PC-3 (cell line): ENCODE measurements at regions not wholly inside any gene's neighbourhood (a gene's known extent, or its start where the extent isn't known, plus 50 kb on each side); places are given as distances from the start of the nearest gene placed in this dataset.
A peak's percentile ranks its signal among the peaks of the same experiment; 100 is the strongest.

Experiments used
- ATAC-seq: fragments of 200-7000 bp; cut with Tn5 transposase; 2 replicates; pipeline ENCODE4 v1.9.1; 2020; ENCODE audit warnings: mild to moderate bottlenecking, moderate library complexity
- BruUV-seq: library from RNA; stranded (reverse); fragments of 400-500 nt; replicated peaks from 2 replicates; lab custom pipeline; 2021; lab: Mats Ljungman, UMichigan
- CTCF ChIA-PET: fragments of 300-600 bp; sonication (Branson Sonifier 250); formaldehyde crosslinking; loops from one replicate; lab custom pipeline; 2022; ENCODE audit warnings: antibody characterized with exemption; lab: Charles Lee
- POLR2A ChIA-PET: fragments of 300-600 bp; sonication (Branson Sonifier 250); formaldehyde crosslinking; loops from one replicate; lab custom pipeline; 2022; ENCODE audit warnings: antibody characterized with exemption; ENCODE audit not compliant: unreplicated experiment; lab: Charles Lee
- DNase-seq: peaks from one replicate; pipeline ENCODE4 v3.0.0-alpha.2; 2015
- H2AFZ ChIP-seq: fragments of 300-600 bp; sonication (generic); 2 replicates; pipeline ENCODE4 v1.6.0; 2016; ENCODE audit warnings: antibody characterized with exemption, low read length
- H3F3A ChIP-seq: fragments of 300-600 bp; sonication (generic); one replicate; pipeline ENCODE4 v1.6.0; 2017; ENCODE audit warnings: antibody characterized with exemption, low read length, control low read depth, mild to moderate bottlenecking; ENCODE audit not compliant: unreplicated experiment
- H3K27ac ChIP-seq: fragments of 300-600 bp; sonication (generic); 2 replicates; pipeline ENCODE4 v1.5.1; 2016; ENCODE audit warnings: mild to moderate bottlenecking, low read length
- H3K27me3 ChIP-seq: fragments of 300-600 bp; sonication (generic); 2 replicates; pipeline ENCODE4 v1.6.1; 2016; ENCODE audit warnings: low read length, mixed read lengths
- H3K36me3 ChIP-seq: fragments of 300-600 bp; sonication (generic); 2 replicates; pipeline ENCODE4 v1.6.1; 2016; ENCODE audit warnings: low read depth, mixed run types, low read length, mixed read lengths
- H3K4me1 ChIP-seq: fragments of 300-600 bp; sonication (generic); 2 replicates; pipeline ENCODE4 v1.5.1; 2016; ENCODE audit warnings: low read length; ENCODE audit not compliant: insufficient read depth
- H3K4me2 ChIP-seq: fragments of 300-600 bp; sonication (generic); 2 replicates; pipeline ENCODE4 v1.6.0; 2016; ENCODE audit warnings: low read length
- H3K4me3 ChIP-seq: fragments of 300-600 bp; sonication (generic); 2 replicates; pipeline ENCODE4 v1.5.1; 2016; ENCODE audit warnings: mild to moderate bottlenecking, low read length, mixed read lengths
- H3K79me2 ChIP-seq: fragments of 300-600 bp; sonication (generic); 2 replicates; pipeline ENCODE4 v1.6.1; 2017; ENCODE audit warnings: low read length, mixed read lengths
- H3K9ac ChIP-seq: fragments of 300-600 bp; sonication (generic); 2 replicates; pipeline ENCODE4 v1.6.0; 2016; ENCODE audit warnings: mild to moderate bottlenecking, low read length
- H3K9me2 ChIP-seq: fragments of 300-600 bp; sonication (generic); replicated peaks from 2 replicates; pipeline ENCODE4 v1.6.1; 2016; ENCODE audit warnings: mixed run types, low read length, mixed read lengths
- H3K9me3 ChIP-seq: fragments of 300-600 bp; sonication (generic); 2 replicates; pipeline ENCODE4 v1.6.1; 2016; ENCODE audit warnings: low read length, mixed read lengths
- H4K20me1 ChIP-seq: fragments of 300-600 bp; sonication (generic); 2 replicates; pipeline ENCODE4 v1.6.1; 2016; ENCODE audit warnings: low read length, mixed read lengths
- EZH2 ChIP-seq: fragments of 300-600 bp; sonication (generic); IDR thresholded peaks from one replicate; pipeline ENCODE4 v1.6.1; 2017; ENCODE audit warnings: antibody characterized with exemption, mild to moderate bottlenecking, low read length; ENCODE audit not compliant: unreplicated experiment
- EZH2phosphoT487 ChIP-seq: fragments of 300-600 bp; sonication (generic); IDR thresholded peaks from 2 replicates; pipeline ENCODE4 v1.6.1; 2018; ENCODE audit warnings: mild to moderate bottlenecking, antibody characterized with exemption, low read length, borderline replicate concordance
- intact Hi-C: fragments of 100-400 bp; cut with micrococcal nuclease; formaldehyde crosslinking; loops from 2 replicates; pipeline ENCODE4 v1.9.0; 2023
- TF ChIP-seq, protein P1 (sequence below): fragments of 300-600 bp; sonication (generic); conservative IDR thresholded peaks from 2 replicates; pipeline ENCODE4 v1.5.1; 2017; ENCODE audit warnings: antibody characterized with exemption, low read depth, mild to moderate bottlenecking, low read length

DNA sequence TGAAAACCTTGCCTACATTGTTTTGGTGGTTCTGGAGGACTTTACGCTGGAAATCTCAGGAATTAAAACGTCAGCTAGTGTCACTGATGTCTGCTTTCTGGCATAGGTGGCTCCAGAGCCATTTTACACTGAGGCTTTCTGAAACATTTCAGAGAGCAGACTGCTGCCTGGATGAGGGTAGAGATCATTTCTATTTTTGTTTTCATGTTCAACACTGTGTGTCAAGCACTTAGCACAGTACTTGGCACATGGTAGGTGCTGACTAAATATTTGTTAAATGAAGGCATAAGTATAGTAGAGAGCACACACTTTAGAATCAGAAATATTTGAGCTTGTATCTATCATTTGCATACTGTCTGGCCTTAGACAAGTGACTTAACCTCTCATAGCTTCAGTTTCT, 59.1 kb upstream of the FRY start:
- intact Hi-C loops, result no loop called here
- ChIA-PET POLR2A (no interaction called here), CTCF (no interaction called here)
- Histone ChIP-seq H3K9me3 (no peaks in the 10 kb centered on the region), H3K79me2 (no peaks in the 10 kb centered on the region), H3K9ac (no peak overlapping the region), H3K36me3 (no peaks in the 10 kb centered on the region), H2AFZ (no peak overlapping the region), H3K4me2 (no peak overlapping the region), H3K9me2 (no peaks in the 10 kb centered on the region), H3K4me3 (no peak overlapping the region), H4K20me1 (no peaks in the 10 kb centered on the region), H3K27ac (no peak overlapping the region), H3K4me1 (no peaks in the 10 kb centered on the region), H3F3A (no peaks in the 10 kb centered on the region), H3K27me3 (no peaks in the 10 kb centered on the region)
- BruUV-seq, result no TSS peak
- no peak for ATAC-seq
- DNase-seq, result no peak
- TF ChIP-seq, protein P1, sequence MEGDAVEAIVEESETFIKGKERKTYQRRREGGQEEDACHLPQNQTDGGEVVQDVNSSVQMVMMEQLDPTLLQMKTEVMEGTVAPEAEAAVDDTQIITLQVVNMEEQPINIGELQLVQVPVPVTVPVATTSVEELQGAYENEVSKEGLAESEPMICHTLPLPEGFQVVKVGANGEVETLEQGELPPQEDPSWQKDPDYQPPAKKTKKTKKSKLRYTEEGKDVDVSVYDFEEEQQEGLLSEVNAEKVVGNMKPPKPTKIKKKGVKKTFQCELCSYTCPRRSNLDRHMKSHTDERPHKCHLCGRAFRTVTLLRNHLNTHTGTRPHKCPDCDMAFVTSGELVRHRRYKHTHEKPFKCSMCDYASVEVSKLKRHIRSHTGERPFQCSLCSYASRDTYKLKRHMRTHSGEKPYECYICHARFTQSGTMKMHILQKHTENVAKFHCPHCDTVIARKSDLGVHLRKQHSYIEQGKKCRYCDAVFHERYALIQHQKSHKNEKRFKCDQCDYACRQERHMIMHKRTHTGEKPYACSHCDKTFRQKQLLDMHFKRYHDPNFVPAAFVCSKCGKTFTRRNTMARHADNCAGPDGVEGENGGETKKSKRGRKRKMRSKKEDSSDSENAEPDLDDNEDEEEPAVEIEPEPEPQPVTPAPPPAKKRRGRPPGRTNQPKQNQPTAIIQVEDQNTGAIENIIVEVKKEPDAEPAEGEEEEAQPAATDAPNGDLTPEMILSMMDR, result no peak
- TF ChIP-seq EZH2phosphoT487, result no peak
- TF ChIP-seq EZH2, result no peak

- DNase-seq (peak; percentile 25), ATAC-seq (no peak)
- Histone ChIP-seq H3K36me3 (no peaks in the 10 kb centered on the region), H3K27ac (no peak overlapping the region), H3K4me3 (no peak overlapping the region), H2AFZ (no peak overlapping the region), H3K4me2 (no peak overlapping the region), H3K4me1 (peaks cover 3% of the 10 kb centered on the region; the same call in 1 of the 2 replicates), H3K9me3 (no peaks in the 10 kb centered on the region), H3K9me2 (no peaks in the 10 kb centered on the region), H3K27me3 (no peaks in the 10 kb centered on the region), H3K9ac (no peak overlapping the region), H4K20me1 (no peaks in the 10 kb centered on the region), H3F3A (no peaks in the 10 kb centered on the region), H3K79me2 (no peaks in the 10 kb centered on the region)
- BruUV-seq, result no TSS peak
- ChIA-PET CTCF (no interaction called here), POLR2A (no interaction called here)
- intact Hi-C loops, result no loop called here
- TF ChIP-seq EZH2 (no peak), EZH2phosphoT487 (no peak)
- TF ChIP-seq, protein P1, result no peak
Observed at GRCh38 chr13:31978021-31978420, 53.6 kb upstream of the FRY start.

GRCh38 chr13:31980830-31981229, 50.7 kb upstream of the FRY start:
- H3K9me2 ChIP-seq, result no peaks in the 10 kb centered on the region
- CTCF ChIA-PET, result no interaction called here
- H3K27me3 ChIP-seq, result no peaks in the 10 kb centered on the region
- POLR2A ChIA-PET, result no interaction called here
- H3K27ac ChIP-seq, result no peak overlapping the region
- H3K4me3 ChIP-seq, result no peak overlapping the region
- no peak for ATAC-seq
- no peaks in the 10 kb centered on the region for H4K20me1 ChIP-seq
- no peaks in the 10 kb centered on the region for H3K9me3 ChIP-seq
- TF ChIP-seq, protein P1, result no peak
- TF ChIP-seq EZH2, result no peak
- TF ChIP-seq EZH2phosphoT487, result no peak
- no peak overlapping the region for H2AFZ ChIP-seq
- H3F3A ChIP-seq, result no peaks in the 10 kb centered on the region
- BruUV-seq, result no TSS peak
- peak; percentile 46 for DNase-seq
- intact Hi-C loops, result no loop called here
- H3K9ac ChIP-seq, result no peak overlapping the region
- H3K79me2 ChIP-seq, result no peaks in the 10 kb centered on the region
- H3K36me3 ChIP-seq, result no peaks in the 10 kb centered on the region
- peaks cover 3% of the 10 kb centered on the region; the same call in 1 of the 2 replicates for H3K4me1 ChIP-seq
- no peak overlapping the region for H3K4me2 ChIP-seq
